ENCODE measurements at regions not wholly inside any gene's neighbourhood (a gene's known extent, or its start where the extent isn't known, plus 50 kb on each side); places are given as distances from the start of the nearest gene placed in this dataset.

GRCh38 chr11:133693110-133693509 lies 152.2 kb downstream of the SPATA19 start:
- DNase-seq: no peak

DNA sequence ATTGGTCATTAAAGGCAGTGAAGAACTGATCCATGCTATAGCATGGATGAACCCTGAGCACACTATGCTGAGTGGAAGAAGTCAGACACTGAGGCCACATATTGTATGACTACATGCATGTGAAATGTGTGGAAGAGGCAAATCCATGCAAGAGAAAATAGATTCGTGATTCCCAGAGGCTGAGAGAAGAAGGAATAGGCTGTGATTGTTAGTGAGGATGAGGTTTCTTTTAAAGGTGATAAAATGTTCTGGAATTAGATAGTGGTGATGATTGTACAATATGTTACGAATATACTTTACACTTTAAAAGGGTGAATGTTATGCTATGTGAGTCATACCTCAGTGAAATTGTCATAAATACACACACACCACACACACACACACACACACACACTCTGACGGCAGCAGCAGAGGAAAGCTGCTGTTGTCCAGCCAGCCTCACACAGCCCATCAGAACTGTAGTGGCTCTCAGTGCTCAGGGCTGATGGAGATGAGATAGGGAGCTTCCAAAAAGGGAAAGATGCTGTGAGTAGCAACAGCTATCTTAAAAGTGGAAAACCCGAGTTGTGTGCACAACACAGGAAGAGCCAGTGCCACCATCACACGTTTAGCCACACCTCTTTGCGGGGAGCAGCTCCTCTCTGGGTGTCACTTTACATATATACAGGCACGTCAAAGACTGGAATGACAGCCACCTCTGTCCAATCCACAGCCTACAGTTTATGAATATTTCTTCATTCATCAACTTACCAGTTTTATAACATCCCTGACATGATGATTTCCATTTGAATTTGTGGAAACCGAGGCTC lies 153.0 kb downstream of the SPATA19 start:
- no peak for DNase-seq

GRCh38 chr11:133687781-133688180 lies 155.5 kb upstream of the OPCML start:
- DNase-seq: no peak

DNA sequence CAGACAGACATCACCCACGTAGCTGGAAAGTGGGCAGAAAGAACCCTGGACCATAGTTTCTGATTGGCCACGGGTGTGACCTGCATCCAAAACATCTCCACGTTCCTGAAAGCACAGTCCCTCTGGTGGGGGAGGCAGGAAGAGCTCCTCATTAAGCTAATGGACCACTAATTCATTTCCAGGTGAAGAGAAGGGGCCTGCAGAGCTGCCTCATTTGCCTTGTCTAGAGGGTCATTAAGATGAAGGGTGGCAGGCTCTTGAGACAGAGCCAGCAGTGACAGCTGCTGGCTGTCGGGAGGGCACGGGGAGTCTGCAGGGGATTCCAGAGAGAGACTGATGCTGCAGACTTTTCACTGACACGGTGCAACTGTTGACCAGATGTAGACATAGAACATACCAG lies 149.6 kb upstream of the OPCML start:
- no peak for DNase-seq

DNA sequence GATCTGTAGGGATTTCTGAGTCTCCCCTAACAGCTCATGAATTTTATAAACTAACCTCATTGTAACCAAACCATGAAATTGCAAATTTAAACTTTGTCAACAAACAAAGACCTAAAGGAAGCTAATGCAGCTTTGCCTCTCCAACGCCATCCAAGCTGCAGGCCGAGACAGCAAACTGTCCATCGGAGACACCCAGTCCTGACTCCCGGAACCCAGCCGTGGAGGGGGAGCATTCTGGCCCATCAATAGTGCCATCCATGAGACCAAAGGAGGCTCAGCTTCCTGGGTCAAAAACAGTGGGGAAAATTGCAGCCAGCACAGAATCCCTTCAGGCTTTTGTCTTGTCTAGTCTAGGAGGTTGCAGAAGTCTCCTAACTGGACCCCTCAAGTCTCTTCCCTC lies 147.6 kb upstream of the OPCML start:
- DNase-seq: no peak

GRCh38 chr11:133678191-133678590 lies 145.9 kb upstream of the OPCML start:
- no peak for DNase-seq

GRCh38 chr11:133677387-133677786 lies 145.1 kb upstream of the OPCML start:
- DNase-seq: no peak

DNA sequence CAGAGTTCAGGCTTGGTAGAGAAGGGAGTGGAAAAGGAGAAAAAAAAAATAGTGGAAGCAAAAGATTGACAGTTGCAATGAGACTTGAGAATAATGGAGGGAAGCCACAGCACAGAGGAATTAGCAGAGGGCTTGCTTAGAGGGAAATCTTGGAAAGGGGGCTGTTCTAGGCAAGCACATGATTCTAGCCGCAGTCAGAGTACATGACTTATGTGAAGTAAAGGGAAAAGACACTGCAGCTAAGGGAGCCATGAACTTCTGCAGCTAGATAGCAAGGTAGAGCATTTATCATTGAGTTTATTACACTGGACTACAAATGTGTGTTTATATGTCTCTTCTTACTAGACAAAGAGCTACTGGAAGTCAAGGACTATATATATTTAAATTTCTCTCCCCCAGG lies 144.0 kb upstream of the OPCML start:
- no peak for DNase-seq

- no peak for DNase-seq
Measured at GRCh38 chr11:133669371-133670053, 137.2 kb upstream of the OPCML start.

- DNase-seq: no peak
Measured at GRCh38 chr11:133663135-133663985, 131.1 kb upstream of the OPCML start.

- no peak for DNase-seq
Measured at GRCh38 chr11:133661846-133662245, 129.5 kb upstream of the OPCML start.

GRCh38 chr11:133660202-133660568 lies 127.9 kb upstream of the OPCML start:
- no peak for DNase-seq

GRCh38 chr11:133659538-133660201 lies 127.4 kb upstream of the OPCML start:
- DNase-seq: no peak

DNA sequence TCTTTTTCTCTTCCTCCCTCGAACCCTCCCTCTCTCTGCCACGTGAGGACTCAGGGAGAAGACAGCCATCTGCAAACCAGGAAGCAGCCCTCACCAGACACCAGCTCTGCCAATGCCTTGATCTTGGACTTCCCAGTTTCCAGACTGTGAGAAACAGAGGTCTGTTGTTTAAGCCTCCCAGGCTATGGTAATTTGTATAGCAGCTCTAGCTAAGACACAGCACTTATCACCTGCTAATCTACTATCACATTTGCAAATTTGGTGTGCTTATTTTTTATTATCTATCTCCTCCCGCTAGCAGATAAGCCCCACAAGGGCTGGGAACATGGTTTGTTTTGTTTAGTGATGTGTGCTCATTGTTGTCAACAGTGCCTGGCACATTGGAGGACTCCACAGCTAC lies 124.8 kb upstream of the OPCML start:
- DNase-seq: no peak

DNA sequence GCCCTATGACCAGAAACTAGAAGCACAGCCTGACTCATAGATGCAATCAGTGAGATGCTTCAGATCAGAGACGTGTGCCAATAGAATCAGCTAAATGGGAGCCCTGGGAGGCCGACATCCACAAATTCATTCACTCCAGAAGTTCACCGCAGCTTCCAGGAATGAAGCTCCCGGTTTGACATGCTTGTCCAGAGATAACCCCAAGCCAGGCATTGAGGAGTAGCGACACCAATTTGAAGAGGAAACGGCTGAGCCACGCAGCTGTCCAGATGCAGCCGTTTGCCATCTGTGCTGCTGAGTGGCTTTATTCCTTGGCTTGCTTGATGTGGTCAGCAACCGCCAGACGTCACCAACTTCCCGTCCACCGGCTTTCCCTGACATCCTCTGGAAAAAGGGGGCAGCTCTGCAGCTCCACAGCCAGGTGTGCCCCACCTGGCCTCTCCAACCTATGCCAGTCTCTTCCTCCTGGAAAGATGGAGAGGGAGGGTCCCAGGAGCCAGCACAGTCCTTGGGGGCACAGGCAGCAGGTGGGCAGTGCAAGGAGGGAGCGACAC lies 123.9 kb upstream of the OPCML start:
- no peak for DNase-seq

DNA sequence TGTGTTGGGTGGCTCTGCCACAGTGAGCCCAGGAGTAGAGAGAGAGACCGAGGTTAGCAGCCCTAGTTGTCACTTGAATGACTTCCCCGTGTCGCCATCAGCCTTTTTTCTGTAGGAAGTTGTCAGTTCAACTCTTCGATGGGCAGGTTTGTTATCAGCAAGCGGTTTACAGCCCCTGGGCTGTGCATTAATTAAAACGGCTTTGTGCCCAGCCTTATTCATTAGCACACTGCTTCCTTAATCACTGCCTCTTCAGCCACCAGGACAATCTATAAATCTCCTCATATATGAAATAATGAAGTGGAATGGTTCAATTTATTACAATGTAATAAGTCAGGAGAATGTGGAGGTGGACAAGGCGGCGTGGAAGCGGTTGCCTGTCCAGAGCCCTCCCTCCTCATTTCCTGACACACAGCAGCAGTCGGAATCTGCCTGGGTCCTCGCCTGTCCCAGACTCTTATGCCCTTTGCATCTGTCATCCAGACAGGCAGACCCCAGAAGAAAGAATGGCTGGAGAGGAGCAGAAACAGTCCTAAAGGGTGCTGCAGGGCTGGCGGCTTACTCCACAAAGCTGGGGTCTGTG lies 122.4 kb upstream of the OPCML start:
- no peak for DNase-seq

- no peak for DNase-seq
Measured at GRCh38 chr11:133653336-133653735, 121.0 kb upstream of the OPCML start.

- DNase-seq: no peak
Measured at GRCh38 chr11:133650082-133650481, 117.8 kb upstream of the OPCML start.

- DNase-seq: no peak
Measured at GRCh38 chr11:133649040-133649439, 116.7 kb upstream of the OPCML start.

DNA sequence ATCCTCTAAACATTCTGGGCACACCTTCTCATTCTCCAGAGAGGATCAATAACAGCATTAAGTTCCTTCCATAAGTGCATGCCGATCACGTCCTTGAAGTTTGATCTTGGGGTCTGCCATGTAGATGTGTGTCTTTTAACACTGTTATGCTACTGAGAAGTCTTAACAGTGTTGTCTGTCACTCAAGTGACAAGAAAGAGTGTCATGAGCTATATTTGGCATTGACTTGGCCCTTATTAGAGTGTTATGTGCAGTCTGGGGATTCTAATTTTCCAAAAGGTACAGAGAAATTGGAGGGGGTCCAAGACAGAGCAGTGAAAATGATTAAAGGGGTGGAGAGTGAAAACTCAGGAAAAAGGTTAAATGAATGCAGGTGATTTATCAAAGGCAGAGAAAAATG lies 107.1 kb upstream of the OPCML start:
- DNase-seq: no peak

DNA sequence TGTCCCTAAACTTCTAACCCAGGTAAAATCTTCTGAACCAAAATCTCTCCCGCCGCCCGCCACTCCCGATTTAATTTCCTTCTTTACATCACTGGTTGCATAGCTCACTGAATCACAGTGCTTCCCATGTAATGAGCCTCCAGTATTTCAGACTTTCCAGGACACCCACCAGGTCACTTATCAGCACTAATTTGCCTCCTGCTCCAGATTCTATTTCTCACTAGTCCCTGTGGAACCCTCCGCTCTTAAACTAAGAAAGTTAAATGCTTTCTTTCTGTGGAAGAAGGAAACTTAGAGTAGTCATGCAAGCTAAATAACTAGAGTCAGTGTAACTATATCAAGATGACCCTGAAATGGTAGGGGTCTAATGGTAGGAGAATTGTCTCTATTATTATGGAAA lies 106.6 kb upstream of the OPCML start:
- no peak for DNase-seq

- DNase-seq: no peak
Measured at GRCh38 chr11:133636711-133637355, 104.5 kb upstream of the OPCML start.
